Stomach (tissue), 8 donors: ENCODE measurements at regions not wholly inside any gene's neighbourhood (a gene's known extent, or its start where the extent isn't known, plus 50 kb on each side); places are given as distances from the start of the nearest gene placed in this dataset.

Experiments used
- DNase-seq, 2 donors: peaks; one replicate each; pipeline versions ENCODE4 v3.0.0 to v3.0.0-alpha.2; 2013 to 2019
- H3K27ac ChIP-seq, 5 donors: fragments of 200-600 bp in 4 of 5; sonication (generic) in 4 of 5; one replicate each; pipeline ENCODE4 v1.5.1; 2013 to 2019; ENCODE audit warnings: mild to moderate bottlenecking in 1 of 5, moderate library complexity in 1 of 5
- H3K27me3 ChIP-seq, 3 donors: fragments of 200-600 bp; sonication (generic); one replicate each; pipeline ENCODE4 v1.5.1; 2017 to 2019; ENCODE audit warnings: mixed run types in 1 of 3
- H3K36me3 ChIP-seq, 4 donors: fragments of 200-600 bp; sonication (generic); 1 replicate in 3 of 4; 2 replicates in 1 of 4; pipeline ENCODE4 v1.5.1; 2016 to 2019
- H3K4me1 ChIP-seq, 4 donors: fragments of 200-600 bp; sonication (generic); one replicate each; pipeline ENCODE4 v1.5.1; 2016 to 2019
- H3K4me3 ChIP-seq, 4 donors: fragments of 200-600 bp; sonication (generic) in 3 of 4; one replicate each; pipeline ENCODE4 v1.5.1; 2016 to 2019; ENCODE audit warnings: mild to moderate bottlenecking in 1 of 4
- H3K9me3 ChIP-seq, 4 donors: fragments of 200-600 bp; sonication (generic); one replicate each; pipeline ENCODE4 v1.5.1; 2016 to 2019
- EP300 ChIP-seq: sonication (generic); formaldehyde crosslinking; IDR thresholded peaks from one replicate; pipeline ENCODE4 v1.6.1; 2017; ENCODE audit warnings: antibody characterized with exemption
- POLR2A ChIP-seq, 4 donors: fragments of 450-650 bp; IDR thresholded peaks; one replicate each; pipeline ENCODE4 v1.6.1; 2016; ENCODE audit warnings: antibody characterized with exemption in 4 of 4, control low read depth in 2 of 4, mild to moderate bottlenecking in 1 of 4, moderate library complexity in 1 of 4
- POLR2AphosphoS5 ChIP-seq, 3 donors: sonication (generic); formaldehyde crosslinking; IDR thresholded peaks; one replicate each; pipeline ENCODE4 v1.6.1; 2016; ENCODE audit warnings: antibody characterized with exemption in 3 of 3
- WGBS, 5 donors: extraction: QIAGEN DNeasy Blood & Tissue Kit in 3 of 5; methylation state at CpG; one replicate each; pipeline versions ENCODE4 v1.1.5 to v1.1.7; 2013 to 2018; 5-methylcytosine and 5-hydroxymethylcytosine counted together
- intact Hi-C: fragments of 100-400 bp; cut with DNase I; formaldehyde crosslinking; loops from one replicate; pipeline ENCODE4 v1.15.1; 2023; ENCODE audit warnings: low total_unique reads
- TF ChIP-seq, protein P1 (sequence below), 7 experiments: fragments of 450-650 bp in 4 of 7; fragments of 200-600 bp in 3 of 7; sonication (generic) in 3 of 7; IDR thresholded peaks; one replicate each; pipeline ENCODE4 v1.5.1; 2016 to 2019; ENCODE audit warnings: antibody characterized with exemption in 7 of 7, control low read depth in 2 of 7, mild to moderate bottlenecking in 1 of 7
- donor health status: healthy with polysubstance abuse.
- donor health status: Bipolar disorder and iron deficiency.
- donor health status: healthy.

- no peaks in the 10 kb centered on the region for H3K27me3 ChIP-seq
- WGBS, 5 donors: 82 to 91% (median 85%) methylated on average over 6 of the region's 6 CpGs
- no peak for DNase-seq
- H3K9me3 ChIP-seq: no peaks in the 10 kb centered on the region
- no peaks in the 10 kb centered on the region for H3K4me1 ChIP-seq
- intact Hi-C loops: no loop called here
- H3K36me3 ChIP-seq: no peaks in the 10 kb centered on the region
- no peak overlapping the region for H3K4me3 ChIP-seq
- TF ChIP-seq EP300 (no peak), POLR2AphosphoS5 (IDR thresholded peaks at IDR 0.05) (no peak), POLR2A (IDR thresholded peaks at IDR 0.05) (no peak)
- TF ChIP-seq, protein P1, sequence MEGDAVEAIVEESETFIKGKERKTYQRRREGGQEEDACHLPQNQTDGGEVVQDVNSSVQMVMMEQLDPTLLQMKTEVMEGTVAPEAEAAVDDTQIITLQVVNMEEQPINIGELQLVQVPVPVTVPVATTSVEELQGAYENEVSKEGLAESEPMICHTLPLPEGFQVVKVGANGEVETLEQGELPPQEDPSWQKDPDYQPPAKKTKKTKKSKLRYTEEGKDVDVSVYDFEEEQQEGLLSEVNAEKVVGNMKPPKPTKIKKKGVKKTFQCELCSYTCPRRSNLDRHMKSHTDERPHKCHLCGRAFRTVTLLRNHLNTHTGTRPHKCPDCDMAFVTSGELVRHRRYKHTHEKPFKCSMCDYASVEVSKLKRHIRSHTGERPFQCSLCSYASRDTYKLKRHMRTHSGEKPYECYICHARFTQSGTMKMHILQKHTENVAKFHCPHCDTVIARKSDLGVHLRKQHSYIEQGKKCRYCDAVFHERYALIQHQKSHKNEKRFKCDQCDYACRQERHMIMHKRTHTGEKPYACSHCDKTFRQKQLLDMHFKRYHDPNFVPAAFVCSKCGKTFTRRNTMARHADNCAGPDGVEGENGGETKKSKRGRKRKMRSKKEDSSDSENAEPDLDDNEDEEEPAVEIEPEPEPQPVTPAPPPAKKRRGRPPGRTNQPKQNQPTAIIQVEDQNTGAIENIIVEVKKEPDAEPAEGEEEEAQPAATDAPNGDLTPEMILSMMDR (IDR thresholded peaks at IDR 0.05): no peak
- H3K27ac ChIP-seq: no peak overlapping the region
Observed at GRCh38 chr2:66014450-66014849, 420.5 kb upstream of the MEIS1 start.

GRCh38 chr2:66013456-66013855 is 421.5 kb upstream of the MEIS1 start:
- intact Hi-C loops: no loop called here
- no peak for TF ChIP-seq POLR2A (IDR thresholded peaks at IDR 0.05)
- no peak for TF ChIP-seq EP300
- TF ChIP-seq, protein P1 (IDR thresholded peaks at IDR 0.05): no peak
- TF ChIP-seq POLR2AphosphoS5 (IDR thresholded peaks at IDR 0.05): no peak
- H3K27me3 ChIP-seq: no peaks in the 10 kb centered on the region
- H3K36me3 ChIP-seq: no peaks in the 10 kb centered on the region
- no peaks in the 10 kb centered on the region for H3K4me1 ChIP-seq
- no peak overlapping the region for H3K4me3 ChIP-seq
- no peak for DNase-seq
- no peaks in the 10 kb centered on the region for H3K9me3 ChIP-seq
- H3K27ac ChIP-seq: no peak overlapping the region

DNA sequence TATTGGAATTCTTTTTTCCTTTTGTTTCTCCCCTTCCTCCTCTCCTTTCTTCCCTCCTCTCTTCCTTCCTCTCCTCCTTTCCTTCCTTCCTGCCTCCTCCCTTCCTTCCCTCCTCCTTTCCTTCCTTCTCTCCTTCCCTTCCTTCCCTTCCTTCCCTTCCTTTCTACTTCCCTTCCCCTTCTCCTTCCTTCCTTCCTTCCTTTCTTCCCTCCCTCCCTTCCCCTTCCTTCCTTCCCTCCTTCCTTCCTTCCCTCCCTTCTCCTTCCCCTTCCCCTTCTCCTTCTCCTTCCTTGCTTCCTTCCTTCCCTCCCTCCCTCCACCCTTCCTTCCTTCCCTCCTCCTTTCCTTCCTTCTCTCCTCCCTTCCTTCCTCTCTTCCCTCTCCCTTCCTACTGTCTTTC is 431.0 kb upstream of the MEIS1 start:
- no peaks in the 10 kb centered on the region for H3K4me1 ChIP-seq
- no peak overlapping the region for H3K4me3 ChIP-seq
- TF ChIP-seq POLR2A (IDR thresholded peaks at IDR 0.05) (no peak), EP300 (no peak)
- no peaks in the 10 kb centered on the region for H3K9me3 ChIP-seq
- intact Hi-C loops: no loop called here
- H3K27me3 ChIP-seq: no peaks in the 10 kb centered on the region
- no peaks in the 10 kb centered on the region for H3K36me3 ChIP-seq
- no peak overlapping the region for H3K27ac ChIP-seq
- DNase-seq: no peak

- intact Hi-C loops: no loop called here
- WGBS, 5 donors: 70 to 90% (median 81%) methylated on average over 2 of the region's 2 CpGs
- Histone ChIP-seq H3K4me1 (no peaks in the 10 kb centered on the region), H3K36me3 (no peaks in the 10 kb centered on the region), H3K9me3 (no peaks in the 10 kb centered on the region), H3K27me3 (no peaks in the 10 kb centered on the region), H3K27ac (no peak overlapping the region), H3K4me3 (no peak overlapping the region)
- TF ChIP-seq POLR2AphosphoS5 (IDR thresholded peaks at IDR 0.05): no peak
- no peak for TF ChIP-seq EP300
- TF ChIP-seq, protein P1 (IDR thresholded peaks at IDR 0.05): no peak
- no peak for TF ChIP-seq POLR2A (IDR thresholded peaks at IDR 0.05)
- DNase-seq: no peak
Observed at GRCh38 chr2:66001538-66001937, 433.4 kb upstream of the MEIS1 start.

GRCh38 chr2:66000901-66001300 is 434.0 kb upstream of the MEIS1 start:
- TF ChIP-seq, protein P1 (IDR thresholded peaks at IDR 0.05): no peak
- TF ChIP-seq EP300: no peak
- no peak for TF ChIP-seq POLR2A (IDR thresholded peaks at IDR 0.05)
- no peak for TF ChIP-seq POLR2AphosphoS5 (IDR thresholded peaks at IDR 0.05)
- no peaks in the 10 kb centered on the region for H3K9me3 ChIP-seq
- no peak overlapping the region for H3K4me3 ChIP-seq
- H3K27ac ChIP-seq: no peak overlapping the region
- H3K36me3 ChIP-seq: no peaks in the 10 kb centered on the region
- H3K27me3 ChIP-seq: no peaks in the 10 kb centered on the region
- no peak for DNase-seq
- H3K4me1 ChIP-seq: no peaks in the 10 kb centered on the region
- 50 to 67% (median 53%) methylated on average over 1 of the region's 1 CpG for WGBS, 5 donors
- intact Hi-C loops: no loop called here
